ENCODE measurements at regions not wholly inside any gene's neighbourhood (a gene's known extent, or its start where the extent isn't known, plus 50 kb on each side); places are given as distances from the start of the nearest gene placed in this dataset.

DNA sequence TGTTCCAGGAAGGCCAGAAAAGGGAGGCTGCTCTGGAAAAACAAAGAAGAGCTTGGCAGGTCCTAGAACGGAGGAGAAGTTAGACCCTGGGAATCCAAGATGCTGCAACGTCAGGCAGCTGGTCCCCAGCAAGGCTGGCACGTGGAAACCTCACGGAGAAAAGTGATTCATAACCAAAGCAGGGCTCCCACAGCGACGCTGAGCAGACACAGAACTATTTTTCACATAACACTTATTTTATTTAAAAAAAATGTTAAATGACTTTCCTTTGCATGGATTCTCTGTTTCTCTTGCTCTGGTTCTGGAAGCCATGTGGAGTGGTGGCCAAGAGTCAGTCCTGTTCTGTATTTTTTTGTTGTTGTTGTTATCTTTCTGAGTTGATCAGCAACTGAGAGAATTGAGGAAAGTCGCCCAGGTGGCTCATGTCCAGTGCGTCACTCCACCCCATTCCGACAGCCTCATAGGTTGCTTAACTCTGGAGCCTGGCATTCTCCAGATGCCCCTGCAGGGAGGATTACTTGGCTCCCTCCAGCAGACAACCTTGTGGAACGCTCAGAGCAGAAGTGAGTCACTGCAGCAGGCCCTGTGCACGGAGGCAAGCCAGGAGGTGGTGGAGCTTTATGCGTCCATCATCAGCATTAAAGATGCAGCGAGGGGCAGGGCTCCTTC, 229.9 kb upstream of the HDAC4 start:
- no peak for DNase-seq (ENCODE audit: low read depth, low spot score)

DNA sequence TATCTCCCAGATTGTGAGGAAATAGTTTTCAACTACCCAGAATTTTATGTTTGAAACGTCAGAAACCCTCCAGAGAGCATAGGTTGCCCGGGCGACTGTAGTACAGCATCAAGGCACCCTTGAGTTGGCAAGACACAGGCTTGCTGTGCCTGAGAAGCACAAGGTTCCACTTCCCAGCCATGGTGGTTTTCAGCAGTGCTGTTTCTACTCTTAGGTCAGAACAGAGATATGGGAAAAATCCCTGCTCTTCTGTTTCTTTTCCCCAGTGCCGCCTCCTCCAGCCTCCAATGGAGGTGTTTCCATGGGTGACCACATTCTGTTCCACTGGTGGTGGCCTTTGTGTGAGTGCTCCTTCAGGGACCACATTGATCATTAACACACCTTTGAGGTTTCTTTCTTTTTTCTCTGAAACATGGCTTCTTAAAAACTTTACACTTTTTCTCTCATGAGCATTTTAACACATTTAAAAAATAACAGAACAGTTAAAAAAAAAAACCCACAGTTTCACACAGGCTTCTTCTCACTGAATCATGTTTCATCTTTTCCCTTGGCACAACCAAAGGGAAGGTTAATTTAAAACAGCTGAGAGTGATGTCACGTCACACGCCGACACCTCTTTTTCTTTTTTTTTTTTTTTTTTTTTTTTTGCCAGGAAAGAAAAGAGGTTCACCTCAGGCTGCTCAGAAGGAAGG, 229.3 kb upstream of the HDAC4 start:
- DNase-seq (ENCODE audit: low read depth, low spot score), result no peak

DNA sequence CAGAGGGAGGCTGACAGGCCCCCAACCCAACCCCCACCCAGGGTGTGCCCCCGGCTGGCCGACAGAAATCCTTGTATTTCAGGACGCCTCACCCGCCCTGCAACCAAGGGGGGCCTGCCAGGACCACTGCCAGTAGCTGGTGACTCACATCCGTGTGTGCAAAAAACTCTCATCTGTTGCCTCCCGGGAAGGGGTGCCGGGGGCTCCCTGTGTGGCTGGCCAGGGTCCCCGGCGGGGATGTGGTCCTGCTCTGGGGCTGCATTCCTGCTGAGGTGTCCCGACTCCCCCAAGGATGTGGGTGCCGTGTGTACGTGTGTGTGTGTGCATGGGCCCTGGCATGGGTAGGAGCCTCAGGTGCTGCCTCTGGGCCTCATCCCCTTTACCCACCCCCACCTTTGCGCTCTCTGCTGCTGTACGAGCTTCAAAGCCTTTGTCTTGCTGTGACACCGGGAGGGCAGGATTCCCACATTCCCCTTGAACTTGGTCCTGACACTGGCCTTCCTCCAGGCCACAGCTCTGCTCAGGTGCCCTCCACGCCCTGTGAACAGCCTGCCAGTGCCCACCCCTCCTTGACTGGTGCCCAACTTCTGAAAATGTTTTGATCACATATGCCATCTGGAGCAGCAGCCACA, 226.3 kb upstream of the HDAC4 start:
- no peak for DNase-seq (ENCODE audit: low read depth, low spot score)

DNA sequence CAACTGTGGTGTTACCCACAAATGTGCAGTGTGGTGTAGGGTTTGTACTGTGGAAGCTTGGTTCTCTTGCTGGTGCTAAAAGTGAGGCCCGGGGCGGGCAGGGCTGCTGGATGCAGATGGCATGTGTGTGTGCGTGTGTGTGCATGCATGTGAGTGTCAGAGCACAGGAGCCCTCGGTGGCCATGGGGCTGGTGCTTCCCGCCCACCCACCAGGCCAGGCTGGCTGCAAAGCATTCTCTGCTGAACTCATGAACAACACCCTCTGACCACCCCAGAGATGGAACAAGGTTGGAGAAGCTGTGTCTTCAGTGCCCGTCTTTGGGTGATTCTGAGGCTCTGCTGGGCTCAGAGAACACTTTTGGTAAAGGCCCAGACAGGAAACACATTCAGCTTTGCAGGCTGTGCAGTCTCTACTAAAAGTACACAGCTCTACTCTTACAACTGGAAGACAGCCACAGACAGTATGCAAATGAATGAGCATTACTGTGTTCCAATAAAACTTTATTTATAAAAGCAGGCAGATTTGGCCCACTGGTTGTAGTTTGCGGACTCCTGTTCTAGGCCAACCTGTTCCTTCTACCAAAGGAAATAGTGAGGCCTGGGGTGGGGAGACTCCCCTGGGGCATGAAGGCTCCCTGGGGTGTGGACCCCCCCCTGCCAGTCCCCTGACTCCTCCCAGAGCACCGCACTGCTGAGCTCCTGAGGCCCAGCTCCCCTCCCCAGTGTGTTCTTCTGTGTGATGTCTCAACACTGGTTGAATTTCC, 225.3 kb upstream of the HDAC4 start:
- DNase-seq (ENCODE audit: low read depth, low spot score), result no peak

GRCh38 chr2:239625156-239625845, 224.5 kb upstream of the HDAC4 start:
- DNase-seq (ENCODE audit: low read depth, low spot score), result no peak

DNA sequence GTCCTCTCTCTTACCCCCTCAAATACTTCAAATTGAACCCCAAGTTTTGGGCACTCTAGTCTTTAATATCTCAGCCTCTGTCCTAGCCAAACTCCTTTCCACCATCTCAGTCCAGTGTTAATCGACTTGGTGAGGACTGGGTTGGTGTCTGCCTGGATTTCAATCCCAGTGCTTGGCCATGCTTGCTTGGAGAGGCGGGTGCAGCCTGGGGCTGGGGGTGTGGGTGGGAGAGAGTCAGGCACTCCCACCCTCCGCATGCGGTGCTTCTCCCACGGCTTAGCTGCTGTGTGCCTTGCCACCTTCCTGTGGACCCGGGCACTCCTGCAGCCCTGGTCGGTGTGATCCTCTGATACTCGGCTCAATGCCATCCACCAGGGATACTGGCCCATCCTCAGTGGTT, 220.8 kb upstream of the HDAC4 start:
- DNase-seq (ENCODE audit: low read depth, low spot score), result no peak

- no peak for DNase-seq (ENCODE audit: low read depth, low spot score)
Measured at GRCh38 chr2:239619369-239619768, 218.5 kb upstream of the HDAC4 start.

DNA sequence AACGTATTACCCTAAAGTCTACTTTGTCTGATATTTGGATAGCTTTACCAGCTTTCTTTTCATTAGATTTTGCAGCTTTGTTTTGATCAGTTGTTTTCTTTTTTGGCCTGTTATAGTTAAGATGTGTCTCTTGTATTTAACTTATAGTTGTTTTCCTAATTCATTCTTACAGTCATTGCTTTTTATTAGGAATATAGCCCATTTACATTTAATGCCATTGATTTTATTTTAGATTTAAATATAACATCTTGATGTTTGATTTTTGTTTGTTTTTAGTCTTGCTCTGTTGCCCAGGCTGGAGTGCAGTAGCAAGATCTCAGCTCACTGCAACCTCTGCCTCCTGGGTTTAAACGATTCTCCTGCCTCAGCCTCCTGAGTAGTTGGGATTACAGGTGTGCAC, 215.9 kb upstream of the HDAC4 start:
- DNase-seq (ENCODE audit: low read depth, low spot score), result no peak

DNA sequence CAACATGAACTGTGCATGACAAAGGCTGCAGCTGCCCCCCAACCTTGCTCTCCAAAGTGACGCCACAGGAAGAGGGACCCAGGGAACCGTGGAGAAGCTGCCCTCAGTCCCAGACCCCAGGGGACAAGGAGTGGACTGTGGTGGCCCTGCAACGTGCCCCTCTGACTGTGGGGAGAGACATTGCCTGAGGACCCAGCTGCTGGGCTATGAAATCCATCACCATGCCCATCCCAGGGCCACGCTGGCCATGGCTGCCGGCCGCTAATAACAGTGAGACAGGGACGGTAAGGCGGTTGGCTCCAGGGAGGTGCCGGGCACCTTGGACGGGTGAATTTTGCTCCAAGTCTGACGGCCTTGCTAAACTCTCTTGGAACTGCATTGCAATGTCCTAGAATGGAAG, 211.3 kb upstream of the HDAC4 start:
- DNase-seq (ENCODE audit: low read depth, low spot score), result no peak

GRCh38 chr2:239611222-239611795, 210.5 kb upstream of the HDAC4 start:
- DNase-seq (ENCODE audit: low read depth, low spot score), result no peak

DNA sequence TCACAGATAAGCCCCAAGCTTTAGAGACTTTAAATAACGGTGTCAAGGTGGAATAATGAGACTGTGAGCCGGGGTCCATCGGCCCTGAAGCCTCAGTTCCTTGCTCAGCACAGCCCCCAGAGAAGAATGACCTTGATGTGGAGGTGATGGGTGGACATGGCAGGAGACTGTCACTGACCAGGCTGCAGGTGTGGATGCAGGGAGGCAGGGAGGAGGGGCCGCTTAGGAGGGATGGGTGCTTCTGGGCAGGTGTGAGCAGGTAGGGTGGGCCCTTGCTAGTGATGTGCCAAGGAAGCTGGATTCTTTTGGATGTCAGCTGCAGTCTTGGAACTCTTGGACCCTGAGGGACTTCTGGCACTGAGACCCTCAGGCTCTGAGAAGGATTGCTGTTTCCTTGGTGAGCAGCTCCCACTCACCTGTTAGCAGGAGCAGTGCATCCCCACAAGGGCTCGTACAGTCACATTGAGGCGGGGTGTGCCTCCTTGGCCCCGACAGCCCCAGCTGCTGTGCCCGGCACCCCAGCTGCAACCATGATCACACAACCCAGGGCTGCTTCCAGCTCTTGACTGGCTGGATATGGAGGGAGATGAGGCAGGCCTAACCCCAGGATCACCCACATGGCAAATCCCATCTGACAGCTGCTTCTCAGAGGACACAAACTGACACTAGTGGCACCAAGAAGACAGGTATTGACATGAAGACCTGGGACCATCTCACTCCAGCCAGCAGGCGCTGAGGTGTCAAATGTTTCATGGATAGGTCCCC, 209.8 kb upstream of the HDAC4 start:
- no peak for DNase-seq (ENCODE audit: low read depth, low spot score)

DNA sequence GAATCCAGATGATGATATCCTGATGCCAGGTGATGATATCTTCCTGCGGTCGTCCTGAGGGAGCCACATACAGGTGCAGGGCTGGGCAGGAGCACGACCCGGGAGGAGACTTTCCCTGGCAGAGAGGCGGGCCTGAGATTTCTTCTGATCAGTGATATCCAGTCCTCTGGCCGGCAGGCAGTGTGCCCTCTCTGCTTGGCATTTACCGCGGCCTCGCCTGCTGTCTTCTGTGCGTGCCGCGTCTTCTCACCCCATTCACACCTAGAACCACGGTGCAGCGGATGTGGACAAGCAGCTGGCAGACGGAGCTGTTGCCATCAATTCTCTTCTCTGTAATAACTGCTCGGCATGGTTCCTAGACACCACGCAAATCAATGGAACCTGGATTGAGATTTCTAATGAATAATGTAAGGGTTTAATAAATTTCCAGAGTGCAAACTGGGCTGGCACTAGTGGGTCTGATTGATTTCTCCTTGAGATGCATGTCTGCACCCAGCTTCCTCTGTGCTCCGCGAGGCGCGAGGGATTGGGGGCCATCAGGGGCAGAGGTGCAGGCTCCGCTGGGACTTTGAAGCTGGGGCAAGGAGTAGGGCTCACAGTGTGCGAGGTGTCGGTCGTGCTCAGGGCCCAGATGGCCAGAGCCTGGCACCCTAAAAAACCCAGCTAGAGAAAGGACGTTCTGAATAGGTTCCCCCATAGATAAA, 208.9 kb upstream of the HDAC4 start:
- no peak for DNase-seq (ENCODE audit: low read depth, low spot score)

DNA sequence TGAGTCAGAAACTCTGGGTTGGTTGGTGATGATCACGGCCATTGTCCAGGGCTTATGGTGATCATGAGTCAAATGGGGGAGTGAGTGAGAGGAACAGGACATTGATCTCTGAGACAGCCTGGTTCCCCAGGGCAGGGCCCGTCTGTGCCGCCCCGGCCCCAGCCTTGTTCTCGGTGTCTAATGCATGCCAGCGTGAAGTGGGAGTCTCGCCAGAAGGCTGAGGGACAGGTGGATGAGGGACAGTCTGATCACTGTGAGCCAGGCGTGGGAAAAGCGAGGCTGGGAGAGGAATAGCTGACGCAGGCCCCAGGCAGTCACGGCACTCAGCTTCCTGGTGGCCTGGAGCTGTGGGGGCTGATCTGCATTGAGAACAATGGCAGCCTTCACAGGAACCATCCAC, 208.3 kb upstream of the HDAC4 start:
- DNase-seq (ENCODE audit: low read depth, low spot score), result no peak

DNA sequence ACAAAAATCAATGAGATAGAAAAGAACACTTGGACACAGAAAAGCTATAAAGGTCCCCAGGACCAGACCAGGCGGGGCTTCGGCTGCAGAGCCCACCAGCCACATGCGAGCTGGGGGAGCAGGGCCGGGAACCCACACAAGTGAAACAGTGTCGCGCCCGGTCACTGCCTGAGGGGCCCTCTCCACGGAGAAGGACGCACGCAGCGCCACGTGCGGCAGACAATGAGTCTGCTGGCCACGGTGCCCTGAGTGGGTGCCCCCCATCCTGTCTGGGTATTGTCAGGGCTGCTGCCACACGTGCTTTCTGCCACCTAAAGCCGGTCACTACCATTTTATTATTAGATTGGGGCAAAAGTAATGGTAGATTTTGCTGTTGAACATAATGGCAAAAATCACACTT, 207.9 kb upstream of the HDAC4 start:
- no peak for DNase-seq (ENCODE audit: low read depth, low spot score)

GRCh38 chr2:239608260-239608659, 207.4 kb upstream of the HDAC4 start:
- DNase-seq (ENCODE audit: low read depth, low spot score), result no peak

DNA sequence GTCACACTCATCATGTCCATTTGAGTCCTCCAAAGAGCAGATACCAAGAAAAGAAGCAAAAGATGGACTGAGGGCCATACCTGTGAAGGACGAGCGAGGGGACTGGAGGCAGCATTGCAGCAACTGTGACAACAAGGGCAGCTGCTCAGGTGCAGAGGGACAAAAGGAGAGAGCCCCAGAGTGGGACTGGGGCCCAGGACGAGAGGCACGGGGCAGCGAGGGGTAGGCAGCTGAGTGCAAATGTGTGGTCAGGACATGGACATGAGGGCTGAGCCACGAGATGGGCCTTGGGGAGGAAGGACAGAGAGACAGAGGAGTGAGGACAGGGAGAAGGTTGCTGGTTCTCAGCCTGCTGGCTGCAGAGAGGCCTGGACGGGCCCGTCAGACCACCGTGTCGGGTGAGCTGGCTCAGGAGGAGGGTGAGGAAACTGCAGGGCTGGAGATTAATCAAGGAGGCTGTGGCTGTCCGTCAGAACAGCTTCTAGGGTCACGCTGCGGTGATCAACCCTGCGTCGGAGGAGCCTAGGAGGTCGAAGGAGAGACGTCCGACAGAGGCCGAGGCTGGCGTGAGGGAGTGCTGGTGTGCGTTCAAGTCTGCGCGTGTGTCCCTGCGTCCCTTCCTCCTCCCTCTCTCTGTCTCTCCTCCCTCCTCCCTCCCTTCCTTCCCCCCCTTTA, 206.8 kb upstream of the HDAC4 start:
- DNase-seq (ENCODE audit: low read depth, low spot score), result no peak

GRCh38 chr2:239606741-239607516, 206.1 kb upstream of the HDAC4 start:
- no peak for DNase-seq (ENCODE audit: low read depth, low spot score)

- DNase-seq (ENCODE audit: low read depth, low spot score), result no peak
Measured at GRCh38 chr2:239605976-239606375, 205.2 kb upstream of the HDAC4 start.

DNA sequence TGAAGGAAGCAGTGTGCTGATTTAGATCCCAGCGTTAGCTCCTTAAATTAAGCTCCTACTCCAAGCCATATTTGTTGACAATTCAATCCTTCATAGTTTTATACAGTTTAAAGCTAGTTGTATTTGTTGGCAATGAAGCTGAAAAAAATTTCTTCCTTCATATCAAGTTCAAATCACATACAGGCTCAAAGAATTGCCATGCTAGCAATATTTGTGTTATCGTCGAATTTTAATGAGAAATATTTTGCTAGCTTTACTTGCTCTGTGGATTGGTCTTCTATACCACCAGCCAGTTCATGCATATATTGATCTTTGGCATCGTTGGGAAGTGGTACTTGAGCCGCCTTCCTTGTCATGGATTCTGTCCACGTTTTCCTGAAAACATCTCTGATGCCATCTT, 204.6 kb upstream of the HDAC4 start:
- no peak for DNase-seq (ENCODE audit: low read depth, low spot score)
